ENCODE measurements at regions not wholly inside any gene's neighbourhood (a gene's known extent, or its start where the extent isn't known, plus 50 kb on each side); places are given as distances from the start of the nearest gene placed in this dataset.

GRCh38 chr5:28215091-28215490 lies 1176.7 kb upstream of the CDH9 start:
- DNase-seq: no peak

- DNase-seq: no peak
Observed at GRCh38 chr5:28214292-28214691, 1175.9 kb upstream of the CDH9 start.

- no peak for DNase-seq
Observed at GRCh38 chr5:28208356-28208755, 1170.0 kb upstream of the CDH9 start.

- no peak for DNase-seq
Observed at GRCh38 chr5:28190011-28190410, 1151.6 kb upstream of the CDH9 start.

- no peak for DNase-seq
Observed at GRCh38 chr5:28174691-28175090, 1136.3 kb upstream of the CDH9 start.

DNA sequence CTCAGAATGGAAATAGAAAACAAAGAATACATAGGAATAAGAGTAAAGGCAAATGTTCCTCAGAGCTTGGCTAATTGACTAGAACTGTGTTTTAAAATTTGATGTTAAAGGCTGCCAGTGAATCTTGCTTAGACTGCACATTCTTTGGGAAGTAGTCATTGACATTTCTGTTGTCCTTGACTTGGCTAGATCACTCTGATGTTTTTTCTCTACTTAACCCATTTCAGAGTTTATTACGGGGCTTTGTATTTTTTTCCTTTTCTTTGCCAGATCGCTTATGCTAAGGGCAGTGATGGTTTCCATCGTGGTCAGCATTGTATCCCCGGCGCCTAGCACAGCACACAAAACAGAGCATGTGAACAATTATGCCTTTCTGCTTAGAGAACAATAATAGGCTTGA lies 1126.7 kb upstream of the CDH9 start:
- no peak for DNase-seq

GRCh38 chr5:28164568-28164967 lies 1126.2 kb upstream of the CDH9 start:
- no peak for DNase-seq

- no peak for DNase-seq
Observed at GRCh38 chr5:28156981-28157380, 1118.6 kb upstream of the CDH9 start.

DNA sequence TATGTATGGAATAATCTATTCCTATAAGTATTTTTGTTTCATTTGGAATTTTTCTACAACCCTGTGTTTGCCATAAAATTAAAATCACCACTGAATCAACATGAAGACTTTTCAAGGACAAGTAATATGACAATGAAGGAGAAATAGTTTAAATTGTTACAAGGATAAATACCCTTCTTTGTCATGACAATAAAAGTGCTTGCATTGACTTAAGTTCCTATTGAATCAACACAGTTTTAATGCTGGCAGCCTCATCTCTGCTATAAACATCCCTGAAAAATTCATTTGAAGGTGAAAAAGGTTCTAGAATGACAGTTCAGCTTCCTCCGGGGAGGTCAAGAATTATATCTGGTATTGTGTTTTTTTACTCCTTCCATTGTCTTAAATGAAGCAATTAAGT lies 1105.1 kb upstream of the CDH9 start:
- DNase-seq: no peak

DNA sequence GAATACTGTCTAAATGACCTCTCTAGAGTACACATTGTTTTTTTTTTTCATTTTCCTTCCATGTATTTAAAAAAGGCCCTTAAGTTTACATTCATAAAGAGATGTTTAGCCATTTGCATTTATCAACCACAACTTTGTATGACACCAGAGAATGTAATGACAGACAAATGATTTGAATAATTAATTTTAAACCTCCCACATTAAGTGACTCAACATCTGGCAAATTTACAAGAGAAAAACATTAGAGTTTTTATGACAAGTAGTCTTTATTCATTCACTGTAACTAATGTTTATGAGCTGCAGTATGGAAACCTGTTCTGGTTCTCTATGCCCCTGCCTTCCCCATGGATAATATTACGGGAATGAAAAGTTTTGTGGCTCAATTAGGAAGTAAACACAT lies 1093.8 kb upstream of the CDH9 start:
- DNase-seq: no peak

GRCh38 chr5:28117691-28118090 lies 1079.3 kb upstream of the CDH9 start:
- no peak for DNase-seq

DNA sequence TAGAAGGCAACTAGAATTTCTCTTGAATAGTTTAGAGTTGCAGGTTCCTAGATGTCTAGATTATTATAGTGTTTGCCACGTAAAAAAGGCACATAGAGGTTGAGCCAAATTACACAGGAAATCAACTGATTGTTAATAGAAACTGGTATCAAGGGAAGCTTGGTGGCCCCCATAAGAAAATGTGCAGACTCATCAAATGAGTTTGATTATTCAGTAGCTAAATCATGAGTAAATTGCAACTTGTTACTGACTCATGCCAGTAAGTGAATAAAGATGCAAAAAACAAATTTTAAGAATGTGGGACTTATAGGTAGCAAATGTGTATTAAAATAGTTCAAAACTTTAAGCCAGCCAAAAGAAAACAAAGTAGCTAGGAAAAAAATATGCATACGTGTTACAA lies 1078.9 kb upstream of the CDH9 start:
- DNase-seq: no peak

DNA sequence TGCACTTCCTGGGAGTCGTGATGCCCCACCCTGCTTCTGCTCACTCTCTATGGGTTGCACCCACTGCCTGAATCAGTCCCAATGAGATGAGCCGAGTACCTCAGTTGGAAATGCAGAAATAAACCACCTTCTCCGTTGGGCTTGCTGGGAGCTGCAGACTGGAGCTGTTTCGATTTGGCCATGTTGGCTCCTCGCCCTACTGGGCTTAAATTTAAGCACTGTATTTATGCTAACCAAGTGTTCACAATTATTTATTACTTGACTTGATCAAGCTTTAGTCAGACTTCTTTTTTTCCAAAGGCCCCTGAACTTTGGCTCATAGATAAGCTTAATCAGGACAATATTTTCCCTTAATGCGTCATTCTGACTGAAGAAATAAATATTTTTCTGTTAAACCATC lies 1072.4 kb upstream of the CDH9 start:
- no peak for DNase-seq

- DNase-seq: no peak
Observed at GRCh38 chr5:28104080-28104479, 1065.7 kb upstream of the CDH9 start.

- DNase-seq: no peak
Observed at GRCh38 chr5:28084069-28084468, 1045.7 kb upstream of the CDH9 start.

GRCh38 chr5:28082610-28083009 lies 1044.2 kb upstream of the CDH9 start:
- DNase-seq: no peak

- DNase-seq: no peak
Observed at GRCh38 chr5:28077291-28078240, 1039.2 kb upstream of the CDH9 start.

DNA sequence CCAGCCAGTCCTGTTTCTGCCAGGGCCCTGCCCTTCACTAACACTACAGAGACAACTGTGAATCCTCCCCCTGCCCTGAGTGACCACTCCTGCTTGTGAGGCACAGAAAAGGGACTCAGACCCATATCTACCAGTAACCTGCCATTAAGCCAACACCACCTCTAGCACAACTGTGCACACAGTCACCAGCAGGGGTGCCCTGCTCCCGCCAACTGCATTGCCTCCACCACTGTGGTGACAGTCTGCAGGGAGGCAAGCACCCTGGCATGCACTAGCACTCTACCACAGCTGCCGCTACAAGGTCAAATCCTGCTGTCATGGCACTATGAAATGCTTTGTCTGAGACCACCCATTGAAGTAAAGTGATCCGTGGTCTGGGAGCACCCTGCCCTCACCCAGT lies 1028.5 kb upstream of the CDH9 start:
- no peak for DNase-seq

- no peak for DNase-seq
Observed at GRCh38 chr5:28065656-28066055, 1027.3 kb upstream of the CDH9 start.

DNA sequence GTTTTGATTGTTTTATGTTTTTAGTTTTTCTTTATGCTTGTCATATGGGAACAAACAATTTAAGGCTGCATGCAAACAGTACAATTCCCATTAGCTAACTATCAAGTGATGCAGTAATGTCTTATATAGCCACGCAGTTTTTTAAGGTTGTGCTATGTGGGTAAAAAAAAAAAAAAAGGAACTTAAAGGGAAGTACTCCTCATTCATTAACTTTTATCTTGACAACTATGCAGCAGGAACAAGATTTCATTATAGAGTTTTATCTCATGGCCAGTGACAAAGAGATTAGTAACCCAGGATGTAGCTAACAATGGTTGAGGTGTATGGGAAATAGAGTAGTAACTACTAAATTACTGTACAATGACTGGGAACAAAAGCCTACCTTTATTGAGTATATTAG lies 1008.2 kb upstream of the CDH9 start:
- DNase-seq: no peak

DNA sequence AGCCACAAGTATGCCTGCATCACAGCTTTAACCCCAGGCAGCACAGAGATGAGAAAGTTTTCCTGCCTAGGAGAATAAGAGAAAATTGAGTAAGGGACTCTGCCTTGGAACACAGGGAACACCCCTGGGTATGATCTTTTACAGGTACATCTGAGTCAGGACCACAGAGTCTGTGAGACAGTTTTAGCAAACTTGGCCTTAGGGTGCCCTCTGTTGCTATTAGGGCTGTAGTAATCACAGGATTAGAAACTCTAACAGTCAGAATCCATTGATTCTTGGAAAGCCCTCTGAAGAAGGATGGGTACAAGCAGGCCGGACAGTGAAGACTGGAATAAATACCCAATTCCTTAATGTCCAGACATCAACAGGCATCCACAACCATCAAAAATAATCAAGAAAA lies 989.5 kb upstream of the CDH9 start:
- DNase-seq: no peak

DNA sequence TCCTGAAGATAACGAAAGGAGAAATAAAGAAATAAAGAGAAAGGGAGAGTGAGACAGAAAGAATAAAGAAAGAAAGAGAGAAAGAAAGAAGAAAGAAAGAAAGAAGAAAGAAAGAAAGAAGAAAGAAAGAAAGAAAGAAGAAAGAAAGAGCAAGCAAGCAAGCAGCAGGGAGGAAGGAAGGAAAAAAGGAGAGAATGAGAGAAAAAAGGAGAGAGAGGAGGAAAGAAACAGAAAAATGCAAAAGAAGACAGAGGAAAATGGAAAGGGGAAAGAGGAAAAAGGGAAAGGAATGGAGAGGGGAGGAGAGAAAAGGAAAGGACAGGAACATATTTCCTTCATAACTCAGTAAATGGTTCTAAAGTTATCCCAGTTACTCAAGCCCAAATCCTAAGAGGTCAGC lies 978.8 kb upstream of the CDH9 start:
- no peak for DNase-seq

- no peak for DNase-seq
Observed at GRCh38 chr5:28014779-28015178, 976.4 kb upstream of the CDH9 start.

DNA sequence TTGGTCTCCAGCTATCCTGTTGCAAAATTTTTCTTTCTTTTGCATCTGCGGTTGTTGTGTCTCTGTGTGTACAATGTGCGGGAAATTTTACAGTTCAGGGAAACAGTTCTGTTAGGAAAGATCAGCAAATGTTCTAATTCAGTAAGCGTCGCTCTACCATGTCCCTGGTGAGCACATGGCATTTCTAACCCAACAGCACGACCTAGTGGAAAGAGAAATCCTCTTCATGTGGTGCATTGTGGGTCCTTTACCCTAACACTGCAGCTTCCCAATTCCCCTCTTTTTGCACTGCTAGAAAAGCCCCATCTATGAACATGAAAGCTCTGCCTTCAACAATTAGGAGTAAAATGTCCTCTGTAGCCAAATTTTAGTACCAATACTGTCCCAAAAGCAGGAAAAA lies 974.2 kb upstream of the CDH9 start:
- DNase-seq: no peak

- DNase-seq: no peak
Observed at GRCh38 chr5:28009576-28009975, 971.2 kb upstream of the CDH9 start.
